HEK293 (cell line): ENCODE measurements at regions not wholly inside any gene's neighbourhood (a gene's known extent, or its start where the extent isn't known, plus 50 kb on each side); places are given as distances from the start of the nearest gene placed in this dataset.

Experiments
- CTCF ChIA-PET: fragments of 350-600 bp; formaldehyde crosslinking; extraction: SDS; loops from one replicate; lab custom pipeline; 2021; ENCODE audit warnings: antibody characterized with exemption; lab: Yijun Ruan, JAX
- POLR2A ChIA-PET: fragments of 300-600 bp; formaldehyde crosslinking; extraction: SDS; loops from one replicate; lab custom pipeline; 2020; ENCODE audit warnings: antibody characterized with exemption, inconsistent platforms; lab: Yijun Ruan, JAX
- H3K27ac ChIP-seq: fragments of 200-500 bp; sonication (Bioruptor generic); 2 replicates; pipeline ENCODE4 v1.5.1; 2014; ENCODE audit warnings: low read depth, low read length, control low read depth, inconsistent platforms; ENCODE audit errors: extremely low read depth
- H3K36me3 ChIP-seq, 2 experiments: fragments of 200-500 bp in 1 of 2; sonication (Bioruptor generic) in 1 of 2; 1 replicate in 1 of 2; 2 replicates in 1 of 2; pipeline ENCODE4 v1.5.1; 2014 to 2017; ENCODE audit warnings: inconsistent platforms in 2 of 2, low read length in 2 of 2; ENCODE audit not compliant: control insufficient read depth in 2 of 2, insufficient read depth in 1 of 2
- H3K4me1 ChIP-seq: fragments of 200-500 bp; sonication (Bioruptor generic); 2 replicates; pipeline ENCODE4 v1.5.1; 2014; ENCODE audit warnings: mild to moderate bottlenecking, low read length, inconsistent platforms; ENCODE audit not compliant: control insufficient read depth, insufficient read depth
- H3K4me3 ChIP-seq: 2 replicates; pipeline ENCODE4 v1.5.1; 2011; ENCODE audit warnings: low read depth, mild to moderate bottlenecking, control low read depth, low read length, moderate library complexity
- H3K9me3 ChIP-seq: fragments of 200-500 bp; sonication (Bioruptor generic); 2 replicates; pipeline ENCODE4 v1.5.1; 2014; ENCODE audit warnings: low read depth, low read length, inconsistent platforms; ENCODE audit not compliant: control insufficient read depth, insufficient read depth
- BCL6B ChIP-seq: fragments of 450-650 bp; formaldehyde crosslinking; IDR thresholded peaks from 2 replicates; pipeline ENCODE4 v1.5.1; 2017; ENCODE audit warnings: missing biosample characterization, missing genetic modification characterization
- OVOL3 ChIP-seq: fragments of 450-650 bp; formaldehyde crosslinking; IDR thresholded peaks from 2 replicates; pipeline ENCODE4 v1.5.1; 2016; ENCODE audit warnings: missing biosample characterization, missing genetic modification characterization
- SALL2 ChIP-seq: fragments of 450-650 bp; formaldehyde crosslinking; IDR thresholded peaks from 2 replicates; pipeline ENCODE4 v1.5.0; 2017; ENCODE audit warnings: missing biosample characterization, mild to moderate bottlenecking, missing genetic modification characterization, borderline replicate concordance
- SP3 ChIP-seq: fragments of 450-650 bp; formaldehyde crosslinking; IDR thresholded peaks from 2 replicates; pipeline ENCODE4 v1.5.1; 2016; ENCODE audit warnings: missing biosample characterization, missing genetic modification characterization
- TCF7L2 ChIP-seq: IDR thresholded peaks from 2 replicates; pipeline ENCODE4 v1.6.1; 2011; ENCODE audit warnings: low read depth, mild to moderate bottlenecking, inconsistent platforms, low read length, moderate library complexity, borderline replicate concordance
- WT1 ChIP-seq: fragments of 450-650 bp; formaldehyde crosslinking; IDR thresholded peaks from 2 replicates; pipeline ENCODE4 v1.5.1; 2016; ENCODE audit warnings: missing biosample characterization, missing genetic modification characterization
- YY1 ChIP-seq: fragments of 450-650 bp; formaldehyde crosslinking; IDR thresholded peaks from 2 replicates; pipeline ENCODE4 v1.5.1; 2018; ENCODE audit warnings: missing biosample characterization, missing genetic modification characterization
- ZBTB10 ChIP-seq: fragments of 450-650 bp; formaldehyde crosslinking; IDR thresholded peaks from 2 replicates; pipeline ENCODE4 v1.5.1; 2016; ENCODE audit warnings: missing biosample characterization, missing genetic modification characterization
- ZBTB11 ChIP-seq: fragments of 450-650 bp; formaldehyde crosslinking; conservative IDR thresholded peaks from 2 replicates; pipeline ENCODE4 v1.5.1; 2016; ENCODE audit warnings: low read depth, missing biosample characterization, missing genetic modification characterization
- ZBTB21 ChIP-seq: fragments of 450-650 bp; formaldehyde crosslinking; IDR thresholded peaks from 2 replicates; pipeline ENCODE4 v1.5.1; 2017; ENCODE audit warnings: missing biosample characterization, missing genetic modification characterization
- ZBTB8A ChIP-seq: fragments of 450-650 bp; formaldehyde crosslinking; IDR thresholded peaks from 2 replicates; pipeline ENCODE4 v1.5.1; 2016; ENCODE audit warnings: missing biosample characterization, missing genetic modification characterization
- ZNF114 ChIP-seq: fragments of 450-650 bp; formaldehyde crosslinking; IDR thresholded peaks from 2 replicates; pipeline ENCODE4 v1.5.0; 2017; ENCODE audit warnings: missing biosample characterization, missing genetic modification characterization
- ZNF133 ChIP-seq: fragments of 450-650 bp; formaldehyde crosslinking; IDR thresholded peaks from 2 replicates; pipeline ENCODE4 v1.5.1; 2016; ENCODE audit warnings: missing biosample characterization, missing genetic modification characterization
- ZNF146 ChIP-seq: fragments of 450-650 bp; formaldehyde crosslinking; IDR thresholded peaks from 2 replicates; pipeline ENCODE4 v1.5.1; 2016; ENCODE audit warnings: missing biosample characterization, missing genetic modification characterization
- ZNF214 ChIP-seq: fragments of 450-650 bp; formaldehyde crosslinking; IDR thresholded peaks from 2 replicates; pipeline ENCODE4 v1.5.1; 2017; ENCODE audit warnings: missing biosample characterization, mild to moderate bottlenecking, missing genetic modification characterization, borderline replicate concordance
- ZNF221 ChIP-seq: fragments of 450-650 bp; formaldehyde crosslinking; IDR thresholded peaks from 2 replicates; pipeline ENCODE4 v1.5.1; 2017; ENCODE audit warnings: missing biosample characterization, missing genetic modification characterization, borderline replicate concordance
- ZNF239 ChIP-seq: fragments of 450-650 bp; formaldehyde crosslinking; IDR thresholded peaks from 2 replicates; pipeline ENCODE4 v1.5.1; 2016; ENCODE audit warnings: missing biosample characterization, missing genetic modification characterization
- ZNF366 ChIP-seq: fragments of 450-650 bp; formaldehyde crosslinking; conservative IDR thresholded peaks from 2 replicates; pipeline ENCODE4 v1.5.1; 2016; ENCODE audit warnings: missing biosample characterization, missing genetic modification characterization
- ZNF561 ChIP-seq: fragments of 450-650 bp; IDR thresholded peaks from 2 replicates; pipeline ENCODE4 v1.5.1; 2018; ENCODE audit warnings: missing biosample characterization, missing genetic modification characterization, borderline replicate concordance
- ZNF596 ChIP-seq: fragments of 450-650 bp; IDR thresholded peaks from 2 replicates; pipeline ENCODE4 v1.5.0; 2018; ENCODE audit warnings: missing biosample characterization, mild to moderate bottlenecking, missing genetic modification characterization, moderate library complexity
- ZNF624 ChIP-seq: fragments of 450-650 bp; formaldehyde crosslinking; IDR thresholded peaks from 2 replicates; pipeline ENCODE4 v1.5.1; 2017; ENCODE audit warnings: missing biosample characterization, missing genetic modification characterization
- ZNF626 ChIP-seq: fragments of 450-650 bp; sonication (Bioruptor Pico); formaldehyde crosslinking; IDR thresholded peaks from 2 replicates; pipeline ENCODE4 v1.5.1; 2018; ENCODE audit warnings: missing biosample characterization, missing genetic modification characterization, inconsistent platforms
- ZNF768 ChIP-seq: fragments of 450-650 bp; formaldehyde crosslinking; IDR thresholded peaks from 2 replicates; pipeline ENCODE4 v1.5.1; 2018; ENCODE audit warnings: missing biosample characterization, mild to moderate bottlenecking, missing genetic modification characterization
- ZNF837 ChIP-seq: fragments of 450-650 bp; formaldehyde crosslinking; IDR thresholded peaks from 2 replicates; pipeline ENCODE4 v1.5.1; 2016; ENCODE audit warnings: missing biosample characterization, missing genetic modification characterization
- TF ChIP-seq, protein P1 (sequence below): fragments of 450-650 bp; formaldehyde crosslinking; IDR thresholded peaks from 2 replicates; pipeline ENCODE4 v1.5.1; 2016; ENCODE audit warnings: missing biosample characterization, missing genetic modification characterization
- TF ChIP-seq, protein P2 (sequence below): fragments of 450-650 bp; formaldehyde crosslinking; IDR thresholded peaks from 2 replicates; pipeline ENCODE4 v1.5.1; 2016; ENCODE audit warnings: missing biosample characterization, missing genetic modification characterization

- H3K4me1 ChIP-seq = no peaks in the 10 kb centered on the region
- H3K4me3 ChIP-seq = no peak overlapping the region
- TF ChIP-seq ZBTB11 (no peak), TCF7L2 (no peak), ZNF114 (tag by site-specific recombination) (no peak), BCL6B (no peak), ZNF837 (no peak), ZNF624 (tag by site-specific recombination) (no peak), ZNF146 (no peak), SP3 (no peak), ZBTB8A (tag by site-specific recombination) (no peak), SALL2 (tag by site-specific recombination) (no peak), ZNF221 (tag by site-specific recombination) (no peak), ZNF133 (tag by site-specific recombination) (no peak)
- TF ChIP-seq, protein P1, sequence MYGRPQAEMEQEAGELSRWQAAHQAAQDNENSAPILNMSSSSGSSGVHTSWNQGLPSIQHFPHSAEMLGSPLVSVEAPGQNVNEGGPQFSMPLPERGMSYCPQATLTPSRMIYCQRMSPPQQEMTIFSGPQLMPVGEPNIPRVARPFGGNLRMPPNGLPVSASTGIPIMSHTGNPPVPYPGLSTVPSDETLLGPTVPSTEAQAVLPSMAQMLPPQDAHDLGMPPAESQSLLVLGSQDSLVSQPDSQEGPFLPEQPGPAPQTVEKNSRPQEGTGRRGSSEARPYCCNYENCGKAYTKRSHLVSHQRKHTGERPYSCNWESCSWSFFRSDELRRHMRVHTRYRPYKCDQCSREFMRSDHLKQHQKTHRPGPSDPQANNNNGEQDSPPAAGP = no peak
- TF ChIP-seq, protein P2, sequence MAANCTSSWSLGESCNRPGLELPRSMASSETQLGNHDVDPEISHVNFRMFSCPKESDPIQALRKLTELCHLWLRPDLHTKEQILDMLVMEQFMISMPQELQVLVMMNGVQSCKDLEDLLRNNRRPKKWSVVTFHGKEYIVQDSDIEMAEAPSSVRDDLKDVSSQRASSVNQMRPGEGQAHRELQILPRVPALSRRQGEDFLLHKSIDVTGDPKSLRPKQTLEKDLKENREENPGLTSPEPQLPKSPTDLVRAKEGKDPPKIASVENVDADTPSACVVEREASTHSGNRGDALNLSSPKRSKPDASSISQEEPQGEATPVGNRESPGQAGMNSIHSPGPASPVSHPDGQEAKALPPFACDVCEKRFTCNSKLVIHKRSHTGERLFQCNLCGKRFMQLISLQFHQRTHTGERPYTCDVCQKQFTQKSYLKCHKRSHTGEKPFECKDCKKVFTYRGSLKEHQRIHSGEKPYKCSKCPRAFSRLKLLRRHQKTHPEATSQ (tag by site-specific recombination) = no peak
- no peaks in the 10 kb centered on the region for H3K36me3 ChIP-seq
- POLR2A ChIA-PET = no interaction called here
- no peaks in the 10 kb centered on the region for H3K9me3 ChIP-seq
- H3K27ac ChIP-seq = no peak overlapping the region
- CTCF ChIA-PET = interaction anchor here (0.7 kb wide), 3 partner anchors 11 to 23 kb away, joined by 3 to 6 read pairs (median 3); no protein-coding TSS in a partner anchor
Observed at GRCh38 chr1:118461154-118461553, 276.1 kb upstream of the SPAG17 start.

- Histone ChIP-seq H3K27ac (no peak overlapping the region), H3K4me3 (no peak overlapping the region), H3K4me1 (no peaks in the 10 kb centered on the region), H3K36me3 (no peaks in the 10 kb centered on the region), H3K9me3 (no peaks in the 10 kb centered on the region)
- ChIA-PET POLR2A (no interaction called here), CTCF (no interaction called here)
- no peak for TF ChIP-seq BCL6B
- no peak for TF ChIP-seq WT1 (tag by site-specific recombination)
- no peak for TF ChIP-seq ZNF596
- TF ChIP-seq ZBTB21 (tag by site-specific recombination) = no peak
- no peak for TF ChIP-seq OVOL3 (tag by site-specific recombination)
- TF ChIP-seq ZNF768 = no peak
- no peak for TF ChIP-seq ZNF366 (tag by site-specific recombination)
- TF ChIP-seq ZNF561 (tag by site-specific recombination) = no peak
- TF ChIP-seq YY1 (tag by site-specific recombination) = no peak
- no peak for TF ChIP-seq ZNF239 (tag by site-specific recombination)
- no peak for TF ChIP-seq ZBTB10
- TF ChIP-seq ZNF214 (tag by site-specific recombination) = no peak
- TF ChIP-seq ZNF626 (tag by site-specific recombination) = no peak
Observed at GRCh38 chr1:118459871-118460270, 274.8 kb upstream of the SPAG17 start.
